Heart right ventricle (tissue), 16 donors: ENCODE measurements at regions not wholly inside any gene's neighbourhood (a gene's known extent, or its start where the extent isn't known, plus 50 kb on each side); places are given as distances from the start of the nearest gene placed in this dataset.

Experiments
- ATAC-seq, 8 donors: fragments of 200-7000 bp; cut with Tn5 transposase; one replicate each; pipeline ENCODE4 v1.9.1; 2020; ENCODE audit warnings: mild to moderate bottlenecking in 8 of 8, moderate library complexity in 8 of 8, moderate number of reproducible peaks in 1 of 8
- DNase-seq, 2 donors: peaks; one replicate each; pipeline ENCODE4 v3.0.0-alpha.2; 2020
- H3K27ac ChIP-seq, 10 donors: fragments of 200-600 bp; sonication (generic) in 2 of 10; one replicate each; pipeline versions ENCODE4 v1.5.0 to v1.8.0; 2020 to 2022; ENCODE audit warnings: mild to moderate bottlenecking in 3 of 10
- H3K27me3 ChIP-seq, 7 donors: fragments of 200-600 bp; one replicate each; pipeline ENCODE4 v1.8.0; 2021 to 2022; ENCODE audit warnings: mild to moderate bottlenecking in 2 of 7
- H3K36me3 ChIP-seq, 9 donors: fragments of 200-600 bp; sonication (generic) in 1 of 9; one replicate each; pipeline versions ENCODE4 v1.5.0 to v1.8.0; 2020 to 2022; ENCODE audit warnings: mild to moderate bottlenecking in 2 of 9
- H3K4me1 ChIP-seq, 9 donors: fragments of 200-600 bp; sonication (generic) in 1 of 9; one replicate each; pipeline versions ENCODE4 v1.5.0 to v1.8.0; 2020 to 2022; ENCODE audit warnings: mild to moderate bottlenecking in 4 of 9
- H3K4me3 ChIP-seq, 10 donors: fragments of 200-600 bp; sonication (generic) in 2 of 10; one replicate each; pipeline versions ENCODE4 v1.5.0 to v1.8.0; 2020 to 2022; ENCODE audit warnings: mild to moderate bottlenecking in 7 of 10, moderate library complexity in 2 of 10
- H3K9me3 ChIP-seq, 11 donors: fragments of 200-600 bp in 10 of 11; sonication (generic) in 2 of 11; one replicate each; pipeline versions ENCODE4 v1.5.0 to v1.8.0; 2013 to 2022; ENCODE audit warnings: mild to moderate bottlenecking in 2 of 11, control low read depth in 1 of 11, moderate library complexity in 1 of 11
- CTCF ChIP-seq, 9 donors: fragments of 200-600 bp; sonication (generic) in 2 of 9; IDR thresholded peaks; one replicate each; pipeline versions ENCODE4 v1.5.0 to v1.8.0; 2021 to 2022; ENCODE audit warnings: antibody characterized with exemption in 9 of 9, mild to moderate bottlenecking in 5 of 9, moderate library complexity in 1 of 9
- WGBS, 2 donors: extraction: QIAGEN DNeasy Blood & Tissue Kit; methylation state at CpG; one replicate each; pipeline ENCODE4 v1.1.7; 2013; ENCODE audit warnings: inconsistent platforms in 1 of 2; 5-methylcytosine and 5-hydroxymethylcytosine counted together
- intact Hi-C, 10 donors: fragments of 100-400 bp; cut with DNase I; formaldehyde crosslinking; loops; one replicate each; pipeline versions ENCODE4 v1.11.1 to v1.14.2; 2022
- donor health status: Arrhythmogenic right ventricular cardiomyopathy.
- donor health status: ischemic (EF 13 %, LVEDD 7.1; RV severe dilation, severe dysfunction).
- donor health status: healthy with polysubstance abuse.
- donor health status: DM: no; HTN: yes; CAD: no.
- donor health status: DM: no; HTN: no; CAD: no.
- donor health status: ischemic (EF 25% LVEDD 6.9; RV normal size, moderate dysfunction).
- donor health status: ischemic (EF 25% LVEDD 5.7; RV mildly dilated, moderate dysfunction).
- donor health status: healthy.
- donor health status: DM: yes; HTN: yes; CAD: no.
- donor health status: Ischemic cardiomyopathy.
- donor health status: ischemic (EF 35%, LVEDD 5.7; RV mildly dilated, moderate dysfunction).
- donor health status: nonischemic (EF 11% LVEDD 7.7; RV severe dilation, severe dysfunction).
- donor health status: DM: yes; HTN: yes; CAD: no.
- donor health status: PGD.
- donor health status: ischemic (EF 29% LVEDD 5.4; RV normal size, mild dysfunction).
- donor health status: nonischemic (EF 23%, LVEDD 6.1; RV moderate dilation, normal function).

- intact Hi-C loops = no loop called here
- ATAC-seq (no peak), DNase-seq (no peak)
- Histone ChIP-seq H3K27ac (no peak overlapping the region), H3K36me3 (no peaks in the 10 kb centered on the region), H3K4me3 (no peak overlapping the region), H3K9me3 (peaks cover 0 to 8% (median 0%) of the 10 kb centered on the region in 11 donors), H3K27me3 (peaks cover 0 to 13% (median 8%) of the 10 kb centered on the region in 7 donors), H3K4me1 (no peaks in the 10 kb centered on the region)
- 76 to 88% methylated on average over 5 of the region's 5 CpGs for WGBS, 2 donors
- TF ChIP-seq CTCF (IDR thresholded peaks at IDR 0.05) = no peak
Measured at GRCh38 chr14:96631030-96631429, 128.8 kb downstream of the PAPOLA start.

GRCh38 chr14:96631621-96632362 is 129.6 kb downstream of the PAPOLA start:
- no peak for TF ChIP-seq CTCF (IDR thresholded peaks at IDR 0.05)
- Histone ChIP-seq H3K4me1 (no peaks in the 10 kb centered on the region), H3K36me3 (no peaks in the 10 kb centered on the region), H3K27me3 (peaks cover 0 to 8% (median 3%) of the 10 kb centered on the region in 7 donors), H3K9me3 (peaks cover 0 to 8% (median 0%) of the 10 kb centered on the region in 11 donors), H3K4me3 (no peak overlapping the region), H3K27ac (no peak overlapping the region)
- ATAC-seq (no peak), DNase-seq (no peak)
- intact Hi-C loops = no loop called here
- 79 to 85% methylated on average over 17 of the region's 17 CpGs for WGBS, 2 donors

- Histone ChIP-seq H3K4me1 (no peaks in the 10 kb centered on the region), H3K27me3 (peaks cover 0 to 8% (median 0%) of the 10 kb centered on the region in 7 donors), H3K9me3 (peaks cover 0 to 8% (median 0%) of the 10 kb centered on the region in 11 donors), H3K27ac (no peak overlapping the region), H3K4me3 (no peak overlapping the region), H3K36me3 (no peaks in the 10 kb centered on the region)
- intact Hi-C loops = no loop called here
- ATAC-seq = no peak
- TF ChIP-seq CTCF (IDR thresholded peaks at IDR 0.05) = no peak
- no peak for DNase-seq
- 72 to 79% methylated on average over 8 of the region's 8 CpGs for WGBS, 2 donors
Measured at GRCh38 chr14:96632363-96632758, 130.2 kb downstream of the PAPOLA start.

- H3K27ac ChIP-seq = no peak overlapping the region
- no peak overlapping the region for H3K4me3 ChIP-seq
- H3K36me3 ChIP-seq = no peaks in the 10 kb centered on the region
- H3K4me1 ChIP-seq = no peaks in the 10 kb centered on the region
- TF ChIP-seq CTCF (IDR thresholded peaks at IDR 0.05) = no peak
- peaks cover 0 to 2% (median 0%) of the 10 kb centered on the region in 7 donors for H3K27me3 ChIP-seq
- WGBS, 2 donors = 67 to 85% methylated on average over 2 of the region's 2 CpGs
- peaks cover 0 to 8% (median 0%) of the 10 kb centered on the region in 11 donors for H3K9me3 ChIP-seq
- DNase-seq (no peak), ATAC-seq (no peak)
- intact Hi-C loops = no loop called here
Measured at GRCh38 chr14:96633096-96633495, 130.9 kb downstream of the PAPOLA start.
